ENCODE measurements at regions not wholly inside any gene's neighbourhood (a gene's known extent, or its start where the extent isn't known, plus 50 kb on each side); places are given as distances from the start of the nearest gene placed in this dataset.

DNA sequence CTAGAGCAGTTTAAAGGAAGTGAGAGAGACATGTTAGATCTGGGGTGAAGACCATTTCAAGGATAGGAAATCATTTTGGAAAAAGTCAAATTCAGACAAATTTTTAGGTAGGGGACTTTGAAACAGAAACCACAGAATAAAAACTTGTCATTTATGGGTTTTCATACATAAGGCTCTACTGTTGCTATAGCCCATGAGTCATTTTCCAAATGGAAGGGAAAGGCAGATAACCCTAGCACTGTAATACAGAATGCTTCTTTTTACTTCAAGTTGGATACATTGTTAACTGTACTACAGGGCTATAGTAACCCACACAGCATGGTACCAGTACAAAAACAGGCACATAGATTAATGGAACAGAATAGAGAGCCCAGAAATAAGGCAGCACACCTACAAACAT lies 455.4 kb downstream of the EBF1 start:
- DNase-seq (ENCODE audit: low spot score in 2 of 2) = no peak
- ATAC-seq = no peak
- Mint-ChIP-seq H3K9me3 (no peaks in the 10 kb centered on the region), H3K4me1 (no peaks in the 10 kb centered on the region), H3K4me3 (no peak overlapping the region), H3K27ac (no peak overlapping the region), H3K36me3 (no peaks in the 10 kb centered on the region)

DNA sequence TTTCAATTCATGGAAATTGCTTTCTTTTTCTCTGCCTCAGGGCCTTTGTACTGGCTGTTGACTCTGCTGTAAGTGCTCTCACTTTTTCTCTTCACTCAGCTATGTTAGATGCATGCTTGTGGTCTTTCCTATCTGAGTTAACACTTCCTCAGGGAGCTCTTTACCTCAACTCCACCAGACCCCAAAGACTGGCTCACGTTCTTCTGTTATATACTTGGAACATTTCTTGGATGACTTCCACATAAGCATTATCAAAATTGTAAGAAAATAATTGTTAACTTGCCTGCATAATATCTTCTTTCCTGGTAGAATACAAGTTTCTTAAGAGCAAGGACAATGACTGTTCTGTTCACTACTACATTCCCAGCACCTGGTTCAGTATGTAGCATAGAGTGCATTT lies 455.9 kb downstream of the EBF1 start:
- no peak overlapping the region for H3K27ac Mint-ChIP-seq
- no peak for DNase-seq (ENCODE audit: low spot score in 2 of 2)
- no peak overlapping the region for H3K4me3 Mint-ChIP-seq
- no peaks in the 10 kb centered on the region for H3K4me1 Mint-ChIP-seq
- H3K9me3 Mint-ChIP-seq = no peaks in the 10 kb centered on the region
- no peak for ATAC-seq
- H3K36me3 Mint-ChIP-seq = no peaks in the 10 kb centered on the region

- no peak overlapping the region for H3K4me3 Mint-ChIP-seq
- H3K4me1 Mint-ChIP-seq = no peaks in the 10 kb centered on the region
- no peaks in the 10 kb centered on the region for H3K36me3 Mint-ChIP-seq
- no peak for ATAC-seq
- no peak for DNase-seq (ENCODE audit: low spot score in 2 of 2)
- H3K9me3 Mint-ChIP-seq = no peaks in the 10 kb centered on the region
- H3K27ac Mint-ChIP-seq = no peak overlapping the region
These were observed 456.8 kb downstream of the EBF1 start for GRCh38 chr5:158642879-158643278.

DNA sequence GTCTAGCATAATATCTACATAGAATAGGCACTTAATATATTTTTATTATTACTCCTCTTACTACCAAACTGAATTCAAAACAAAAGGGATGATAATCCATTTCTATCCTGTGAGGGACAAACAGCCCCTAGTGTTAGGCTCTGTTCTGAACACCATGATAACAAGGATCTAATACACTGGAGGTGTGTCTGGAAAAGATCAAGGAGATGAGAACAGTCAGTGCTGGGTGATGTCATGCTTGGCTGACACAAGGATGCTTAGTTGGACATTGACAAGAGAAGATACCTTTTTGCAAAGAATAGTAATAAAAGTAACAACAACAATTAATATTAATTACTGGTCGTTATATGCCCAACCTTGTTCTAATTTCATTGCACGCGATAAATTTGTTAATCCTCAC lies 458.7 kb downstream of the EBF1 start:
- H3K4me1 Mint-ChIP-seq = no peaks in the 10 kb centered on the region
- no peak for ATAC-seq
- H3K27ac Mint-ChIP-seq = no peak overlapping the region
- H3K4me3 Mint-ChIP-seq = no peak overlapping the region
- no peak for DNase-seq (ENCODE audit: low spot score in 2 of 2)
- H3K36me3 Mint-ChIP-seq = no peaks in the 10 kb centered on the region
- H3K9me3 Mint-ChIP-seq = no peaks in the 10 kb centered on the region

DNA sequence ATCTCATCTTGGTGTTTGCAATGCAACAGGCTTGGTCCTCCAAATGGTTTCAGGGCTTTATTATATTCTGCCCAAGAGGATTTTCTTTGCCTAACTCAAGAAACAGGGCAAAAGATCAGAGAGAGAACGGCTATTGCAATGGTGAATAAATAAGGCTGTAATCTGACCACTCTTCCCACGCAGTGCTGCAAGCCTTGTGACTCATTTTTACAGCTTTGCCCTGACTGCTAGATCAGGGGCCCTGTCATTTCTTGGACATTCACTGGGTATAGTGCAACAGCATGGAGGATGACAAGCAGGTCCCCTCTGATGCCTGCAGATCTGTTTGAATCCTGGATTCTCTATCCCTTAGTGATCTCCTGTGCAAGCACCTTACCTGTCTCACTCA lies 459.1 kb downstream of the EBF1 start:
- H3K36me3 Mint-ChIP-seq = no peaks in the 10 kb centered on the region
- H3K4me1 Mint-ChIP-seq = no peaks in the 10 kb centered on the region
- ATAC-seq (no peak), DNase-seq (ENCODE audit: low spot score in 2 of 2) (no peak)
- no peak overlapping the region for H3K27ac Mint-ChIP-seq
- H3K4me3 Mint-ChIP-seq = no peak overlapping the region
- no peaks in the 10 kb centered on the region for H3K9me3 Mint-ChIP-seq

- no peak for DNase-seq (ENCODE audit: low spot score in 2 of 2)
These were observed 459.7 kb downstream of the EBF1 start for GRCh38 chr5:158639881-158640592.

DNA sequence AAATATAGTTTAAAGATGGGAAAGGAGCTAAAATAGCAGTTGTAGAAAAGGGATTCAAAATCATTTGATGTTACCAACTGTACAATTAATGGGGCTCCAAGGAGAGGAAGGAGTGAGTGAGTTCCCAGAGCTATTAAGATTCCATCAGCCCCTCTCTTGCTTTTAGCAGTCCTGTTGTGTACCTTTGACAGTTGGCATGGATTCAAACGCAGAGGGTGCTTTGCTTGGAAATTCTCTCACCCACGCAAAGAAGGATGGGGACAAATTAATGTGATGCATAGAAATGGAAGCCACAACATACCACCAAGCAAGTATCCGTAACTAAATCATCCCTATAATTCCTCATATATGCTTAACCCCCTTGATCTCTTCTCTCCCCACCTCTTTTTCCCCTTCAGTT lies 461.3 kb downstream of the EBF1 start:
- no peaks in the 10 kb centered on the region for H3K36me3 Mint-ChIP-seq
- no peak for DNase-seq (ENCODE audit: low spot score in 2 of 2)
- no peaks in the 10 kb centered on the region for H3K9me3 Mint-ChIP-seq
- no peak for ATAC-seq
- H3K27ac Mint-ChIP-seq = no peak overlapping the region
- H3K4me3 Mint-ChIP-seq = no peak overlapping the region
- no peaks in the 10 kb centered on the region for H3K4me1 Mint-ChIP-seq

More at GRCh38 chr5:158639881-158640592, 459.7 kb downstream of the EBF1 start:
- no peaks in the 10 kb centered on the region for H3K36me3 Mint-ChIP-seq
- no peak overlapping the region for H3K4me3 Mint-ChIP-seq
- H3K4me1 Mint-ChIP-seq = no peaks in the 10 kb centered on the region
- H3K9me3 Mint-ChIP-seq = no peaks in the 10 kb centered on the region
- H3K27ac Mint-ChIP-seq = no peak overlapping the region
- ATAC-seq = no peak

DNA sequence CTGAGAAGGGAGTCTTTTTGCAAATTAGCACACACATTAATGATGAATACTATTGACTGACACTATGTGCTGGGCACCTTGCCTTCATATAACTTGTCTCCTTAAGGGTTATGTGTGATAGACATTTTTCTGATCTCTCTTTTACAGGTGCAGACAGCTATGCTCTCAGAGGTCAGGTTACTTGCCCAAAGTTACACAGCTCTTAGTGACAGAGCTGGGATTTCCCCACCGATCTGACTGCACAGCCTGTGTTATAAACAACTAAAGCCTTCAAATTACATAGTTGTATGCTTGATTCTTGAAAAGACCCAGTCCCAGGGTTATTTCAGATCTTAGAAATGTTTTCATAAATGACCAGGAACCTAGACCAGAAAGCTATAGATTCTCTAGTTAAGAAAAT lies 462.7 kb downstream of the EBF1 start:
- no peaks in the 10 kb centered on the region for H3K9me3 Mint-ChIP-seq
- H3K36me3 Mint-ChIP-seq = no peaks in the 10 kb centered on the region
- ATAC-seq = no peak
- no peak overlapping the region for H3K4me3 Mint-ChIP-seq
- no peak overlapping the region for H3K27ac Mint-ChIP-seq
- DNase-seq (ENCODE audit: low spot score in 2 of 2) = no peak
- H3K4me1 Mint-ChIP-seq = no peaks in the 10 kb centered on the region

DNA sequence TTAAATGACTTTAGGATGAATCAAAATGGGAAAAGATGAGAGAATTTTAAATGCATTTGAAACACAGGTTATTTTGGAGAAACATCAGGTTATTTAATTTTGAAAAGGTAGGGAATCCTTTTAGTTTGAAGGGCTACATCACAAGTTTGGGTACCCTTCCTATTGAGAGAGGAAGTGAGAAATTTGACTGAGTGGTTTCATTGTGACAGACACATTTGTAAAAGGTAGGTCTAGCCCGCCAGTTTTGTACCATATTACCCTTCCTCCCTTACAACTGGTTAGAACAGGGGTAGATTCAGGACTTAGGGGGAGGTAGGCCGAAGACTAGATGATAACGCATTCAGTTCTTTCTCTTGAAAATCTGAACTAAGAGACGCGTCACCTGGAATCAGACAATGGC lies 464.2 kb downstream of the EBF1 start:
- H3K4me3 Mint-ChIP-seq = no peak overlapping the region
- DNase-seq (ENCODE audit: low spot score in 2 of 2) = no peak
- ATAC-seq = no peak
- no peaks in the 10 kb centered on the region for H3K4me1 Mint-ChIP-seq
- H3K9me3 Mint-ChIP-seq = no peaks in the 10 kb centered on the region
- H3K27ac Mint-ChIP-seq = no peak overlapping the region
- no peaks in the 10 kb centered on the region for H3K36me3 Mint-ChIP-seq

DNA sequence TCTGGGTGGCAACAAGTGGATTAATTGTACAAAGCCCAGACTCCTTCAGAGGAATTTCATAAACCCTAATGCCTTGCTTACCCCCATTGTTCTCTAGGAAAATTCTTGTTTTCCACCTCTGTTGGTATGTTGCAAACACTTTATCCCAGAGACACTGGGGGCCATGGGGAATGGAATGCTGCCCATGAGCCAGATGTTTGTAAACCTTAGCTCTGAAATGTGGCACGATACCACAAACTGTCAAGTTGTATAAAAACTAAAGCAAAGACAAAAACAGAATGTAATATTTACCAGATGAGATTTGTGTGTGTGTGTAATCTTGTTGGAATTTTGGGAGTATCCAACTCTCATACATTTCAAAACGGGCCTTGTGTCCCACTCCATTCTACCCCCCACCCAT lies 465.0 kb downstream of the EBF1 start:
- ATAC-seq = no peak
- Mint-ChIP-seq H3K9me3 (no peaks in the 10 kb centered on the region), H3K36me3 (no peaks in the 10 kb centered on the region), H3K4me1 (no peaks in the 10 kb centered on the region), H3K27ac (no peak overlapping the region), H3K4me3 (no peak overlapping the region)
- DNase-seq (ENCODE audit: low spot score in 2 of 2) = no peak

- DNase-seq (ENCODE audit: low spot score in 2 of 2) (no peak), ATAC-seq (no peak)
- Mint-ChIP-seq H3K4me1 (no peaks in the 10 kb centered on the region), H3K36me3 (no peaks in the 10 kb centered on the region), H3K9me3 (no peaks in the 10 kb centered on the region), H3K4me3 (no peak overlapping the region), H3K27ac (no peak overlapping the region)
These were observed 470.0 kb downstream of the EBF1 start for GRCh38 chr5:158629591-158630312.

GRCh38 chr5:158626718-158627117 lies 473.0 kb downstream of the EBF1 start:
- H3K9me3 Mint-ChIP-seq = no peaks in the 10 kb centered on the region
- H3K4me3 Mint-ChIP-seq = no peak overlapping the region
- no peak for ATAC-seq
- DNase-seq (ENCODE audit: low spot score in 2 of 2) = no peak
- no peak overlapping the region for H3K27ac Mint-ChIP-seq
- no peaks in the 10 kb centered on the region for H3K36me3 Mint-ChIP-seq
- no peaks in the 10 kb centered on the region for H3K4me1 Mint-ChIP-seq

- no peak for ATAC-seq
- Mint-ChIP-seq H3K36me3 (no peaks in the 10 kb centered on the region), H3K27ac (no peak overlapping the region)
These were observed 475.7 kb downstream of the EBF1 start for GRCh38 chr5:158623971-158624370.

DNA sequence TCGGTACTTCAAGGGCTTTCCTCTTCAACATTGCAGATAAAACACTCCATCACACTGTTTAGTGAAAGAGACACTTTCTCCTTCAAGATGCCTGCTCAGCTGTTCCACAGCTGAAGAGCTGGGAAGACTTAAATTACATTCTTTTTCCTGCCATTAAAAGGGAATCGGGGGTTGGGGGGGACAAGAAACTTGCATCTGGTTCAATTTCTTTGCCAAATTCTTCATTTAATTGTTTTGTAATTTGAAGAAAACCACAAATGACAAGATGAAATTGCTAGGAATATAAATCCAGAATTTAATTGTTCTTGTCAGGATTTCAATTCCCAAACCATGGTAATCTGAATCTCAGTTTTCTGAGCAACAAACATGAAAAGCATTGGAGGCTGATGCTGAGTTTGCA lies 478.3 kb downstream of the EBF1 start:
- Mint-ChIP-seq H3K27ac (no peak overlapping the region), H3K4me1 (no peaks in the 10 kb centered on the region), H3K4me3 (no peak overlapping the region), H3K9me3 (no peaks in the 10 kb centered on the region), H3K36me3 (no peaks in the 10 kb centered on the region)
- no peak for ATAC-seq
- no peak for DNase-seq (ENCODE audit: low spot score in 2 of 2)

More at GRCh38 chr5:158623971-158624370, 475.7 kb downstream of the EBF1 start:
- Mint-ChIP-seq H3K9me3 (no peaks in the 10 kb centered on the region), H3K4me3 (no peak overlapping the region), H3K4me1 (no peaks in the 10 kb centered on the region)
- no peak for DNase-seq (ENCODE audit: low spot score in 2 of 2)

DNA sequence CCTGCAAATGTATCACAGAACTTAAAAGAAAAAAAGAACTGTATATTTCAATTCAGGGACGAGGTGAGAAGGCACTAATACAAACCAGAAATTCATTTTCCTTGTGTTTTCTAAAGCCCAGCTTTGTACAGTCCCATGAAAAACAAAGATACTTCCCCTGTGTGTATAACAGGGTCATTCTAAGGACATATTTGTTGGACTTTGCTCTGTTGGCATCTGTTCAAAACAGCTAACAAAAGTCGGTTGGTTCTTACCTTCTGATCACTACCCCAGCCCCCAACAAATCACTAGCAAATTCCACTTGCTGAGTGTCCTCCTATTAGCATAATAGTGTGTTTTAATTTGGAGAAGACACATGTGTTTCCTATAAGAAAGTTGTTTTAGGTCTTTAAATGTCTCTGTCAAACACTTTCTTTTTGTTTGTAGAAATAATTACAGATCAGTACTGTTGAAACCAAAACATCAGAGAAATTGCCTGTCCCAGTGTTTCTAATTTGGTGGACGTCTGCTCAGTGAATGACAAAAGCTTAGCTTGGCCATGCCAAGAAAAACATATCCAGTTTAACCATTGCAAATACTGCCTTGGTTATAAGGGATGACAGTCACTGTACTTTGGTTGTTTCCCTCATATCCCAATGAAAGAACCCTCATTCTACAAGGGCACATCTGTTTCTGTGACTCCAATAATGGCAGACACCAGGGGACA lies 480.5 kb downstream of the EBF1 start:
- no peak for DNase-seq (ENCODE audit: low spot score in 2 of 2)
- no peaks in the 10 kb centered on the region for H3K9me3 Mint-ChIP-seq
- H3K27ac Mint-ChIP-seq = no peak overlapping the region
- H3K36me3 Mint-ChIP-seq = no peaks in the 10 kb centered on the region
- no peaks in the 10 kb centered on the region for H3K4me1 Mint-ChIP-seq
- H3K4me3 Mint-ChIP-seq = no peak overlapping the region
- no peak for ATAC-seq

- DNase-seq (ENCODE audit: low spot score in 2 of 2) (no peak), ATAC-seq (no peak)
- Mint-ChIP-seq H3K36me3 (no peaks in the 10 kb centered on the region), H3K4me3 (no peak overlapping the region), H3K27ac (no peak overlapping the region), H3K9me3 (no peaks in the 10 kb centered on the region), H3K4me1 (no peaks in the 10 kb centered on the region)
These were observed 481.5 kb downstream of the EBF1 start for GRCh38 chr5:158618256-158618655.

All from stimulated activated effector memory CD8-positive, alpha-beta T cell treated with anti-CD3 and anti-CD28 coated beads, Interleukin-12 subunit alpha, Interleukin-12 subunit beta, amount 100 ng/mL, for 72 hours (primary cell).